ENCODE measurements at regions not wholly inside any gene's neighbourhood (a gene's known extent, or its start where the extent isn't known, plus 50 kb on each side); places are given as distances from the start of the nearest gene placed in this dataset.

- DNase-seq, result no peak
Observed at GRCh38 chr17:79215631-79216030, 141.0 kb downstream of the ENGASE start.

- no peak for DNase-seq
Observed at GRCh38 chr17:79214940-79215604, 140.4 kb downstream of the ENGASE start.

- no peak for DNase-seq
Observed at GRCh38 chr17:79214459-79214858, 139.8 kb downstream of the ENGASE start.

- DNase-seq, result no peak
Observed at GRCh38 chr17:79213305-79213704, 138.7 kb downstream of the ENGASE start.

- no peak for DNase-seq
Observed at GRCh38 chr17:79212149-79213087, 137.8 kb downstream of the ENGASE start.

GRCh38 chr17:79211061-79211770, 136.6 kb downstream of the ENGASE start:
- no peak for DNase-seq

GRCh38 chr17:79210638-79211037, 136.0 kb downstream of the ENGASE start:
- no peak for DNase-seq

GRCh38 chr17:79207960-79208359, 133.3 kb downstream of the ENGASE start:
- DNase-seq, result no peak

- DNase-seq, result no peak
Observed at GRCh38 chr17:79205688-79206205, 131.1 kb downstream of the ENGASE start.

- no peak for DNase-seq
Observed at GRCh38 chr17:79204261-79204660, 129.6 kb downstream of the ENGASE start.

- no peak for DNase-seq
Observed at GRCh38 chr17:79203657-79204056, 129.0 kb downstream of the ENGASE start.

- no peak for DNase-seq
Observed at GRCh38 chr17:79203016-79203415, 128.4 kb downstream of the ENGASE start.

- DNase-seq, result no peak
Observed at GRCh38 chr17:79202480-79202879, 127.9 kb downstream of the ENGASE start.

GRCh38 chr17:79201536-79202227, 127.1 kb downstream of the ENGASE start:
- DNase-seq, result no peak

- DNase-seq, result no peak
Observed at GRCh38 chr17:79201119-79201518, 126.5 kb downstream of the ENGASE start.

GRCh38 chr17:79196913-79197312, 122.3 kb downstream of the ENGASE start:
- DNase-seq, result no peak

- DNase-seq, result peak; percentile 22 to 31
Observed at GRCh38 chr17:79192503-79193351, 118.1 kb downstream of the ENGASE start.

GRCh38 chr17:79191270-79191934, 116.8 kb downstream of the ENGASE start:
- DNase-seq, result no peak

- DNase-seq, result no peak
Observed at GRCh38 chr17:79189305-79189704, 114.7 kb downstream of the ENGASE start.

- no peak for DNase-seq
Observed at GRCh38 chr17:79188685-79189084, 114.1 kb downstream of the ENGASE start.

- peak in 1 of 2 donors; percentile 18 for DNase-seq
Observed at GRCh38 chr17:79188048-79188447, 113.4 kb downstream of the ENGASE start.
